GM21825 (cell line): ENCODE measurements at regions not wholly inside any gene's neighbourhood (a gene's known extent, or its start where the extent isn't known, plus 50 kb on each side); places are given as distances from the start of the nearest gene placed in this dataset.
"Not testable (repeated sequence)": the region's sequence is repeated elsewhere in the genome, so short reads cannot be mapped to it uniquely, and the experiment has no call there.

ENCODE experiments used
- ATAC-seq: cut with Tn5 transposase; IDR thresholded peaks from one replicate; pipeline ENCODE4 v1.9.1; 2021; ENCODE audit warnings: mild to moderate bottlenecking, moderate library complexity; ENCODE audit not compliant: unreplicated experiment

GRCh38 chr5:67779893-67780623 is 435.5 kb upstream of the PIK3R1 start:
- ATAC-seq: not testable (repeated sequence)

- no peak for ATAC-seq
These were observed 440.8 kb upstream of the PIK3R1 start for GRCh38 chr5:67774786-67775185.

- no peak for ATAC-seq
These were observed 441.3 kb upstream of the PIK3R1 start for GRCh38 chr5:67774267-67774552.

- no peak for ATAC-seq
These were observed 441.9 kb upstream of the PIK3R1 start for GRCh38 chr5:67773411-67774266.

GRCh38 chr5:67771791-67772190 is 443.8 kb upstream of the PIK3R1 start:
- ATAC-seq: no peak

GRCh38 chr5:67771221-67771620 is 444.3 kb upstream of the PIK3R1 start:
- ATAC-seq: no peak

- no peak for ATAC-seq
These were observed 445.0 kb upstream of the PIK3R1 start for GRCh38 chr5:67770431-67771025.

- no peak for ATAC-seq
These were observed 449.9 kb upstream of the PIK3R1 start for GRCh38 chr5:67765697-67766096.

GRCh38 chr5:67757771-67758170 is 457.8 kb upstream of the PIK3R1 start:
- not testable (repeated sequence) for ATAC-seq

- no peak for ATAC-seq
These were observed 463.2 kb upstream of the PIK3R1 start for GRCh38 chr5:67752357-67752708.

GRCh38 chr5:67748165-67748690 is 467.3 kb upstream of the PIK3R1 start:
- no peak for ATAC-seq

- no peak for ATAC-seq
These were observed 468.5 kb upstream of the PIK3R1 start for GRCh38 chr5:67747096-67747495.

- not testable (repeated sequence) for ATAC-seq
These were observed 468.9 kb upstream of the PIK3R1 start for GRCh38 chr5:67746608-67747007.

- no peak for ATAC-seq
These were observed 469.5 kb upstream of the PIK3R1 start for GRCh38 chr5:67746103-67746502.

- no peak for ATAC-seq
These were observed 482.6 kb upstream of the PIK3R1 start for GRCh38 chr5:67732921-67733320.

- no peak for ATAC-seq
These were observed 483.1 kb upstream of the PIK3R1 start for GRCh38 chr5:67732471-67732870.

GRCh38 chr5:67731886-67732285 is 483.7 kb upstream of the PIK3R1 start:
- ATAC-seq: no peak

GRCh38 chr5:67730917-67731474 is 484.6 kb upstream of the PIK3R1 start:
- ATAC-seq: no peak

- ATAC-seq: no peak
These were observed 487.1 kb upstream of the PIK3R1 start for GRCh38 chr5:67728326-67728890.

- ATAC-seq: no peak
These were observed 490.0 kb upstream of the PIK3R1 start for GRCh38 chr5:67725604-67726003.
